K562 (cell line): ENCODE measurements at regions not wholly inside any gene's neighbourhood (a gene's known extent, or its start where the extent isn't known, plus 50 kb on each side); places are given as distances from the start of the nearest gene placed in this dataset.

Experiments
- BRF1 ChIP-seq: IDR thresholded peaks from 3 replicates; pipeline ENCODE4 v1.6.1; 2011; ENCODE audit warnings: borderline replicate concordance, mild to moderate bottlenecking; ENCODE audit not compliant: insufficient read length; ENCODE audit errors: extremely low read depth
- TF ChIP-seq, protein P1 (sequence below): fragments of 200-600 bp; sonication (generic); IDR thresholded peaks from one replicate; pipeline ENCODE4 v1.6.1; 2012; ENCODE audit warnings: mild to moderate bottlenecking, low read depth, low read length, inconsistent platforms
- TF ChIP-seq, protein P2 (sequence below): fragments of 150-350 bp; IDR thresholded peaks from 2 replicates; pipeline ENCODE4 v1.6.1; 2014; ENCODE audit warnings: low read depth, mild to moderate bottlenecking, low read length, borderline replicate concordance
- TF ChIP-seq, protein P3 (sequence below), 2 experiments: fragments of 450-650 bp; formaldehyde crosslinking in 1 of 2; IDR thresholded peaks; 2 replicates each; pipeline versions ENCODE4 v1.4.0 to v1.6.1; 2014 to 2020; ENCODE audit warnings: mild to moderate bottlenecking in 2 of 2, borderline replicate concordance in 1 of 2, low read depth in 1 of 2

DNA sequence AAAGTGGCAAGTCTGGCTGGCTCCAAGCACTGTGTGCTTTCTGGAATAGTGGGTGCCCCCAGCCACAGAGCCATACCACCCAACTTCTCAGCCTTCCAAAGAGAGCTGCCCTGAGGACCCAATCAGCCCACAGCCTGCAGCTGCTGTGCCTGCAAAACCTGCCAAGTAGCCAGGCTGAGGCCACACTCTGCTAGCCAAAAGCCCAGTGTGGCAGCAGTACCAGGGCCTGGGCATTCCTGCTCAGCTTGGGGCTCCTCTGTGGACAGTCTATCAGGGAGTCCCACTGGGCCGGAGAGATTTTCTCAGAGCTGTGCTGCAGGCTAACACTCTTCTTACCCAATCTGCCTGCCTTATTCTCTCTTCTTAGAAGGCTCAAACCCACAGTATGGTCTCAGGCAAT lies 136.5 kb downstream of the TPRA1 start (continued):
- TF ChIP-seq, protein P1, sequence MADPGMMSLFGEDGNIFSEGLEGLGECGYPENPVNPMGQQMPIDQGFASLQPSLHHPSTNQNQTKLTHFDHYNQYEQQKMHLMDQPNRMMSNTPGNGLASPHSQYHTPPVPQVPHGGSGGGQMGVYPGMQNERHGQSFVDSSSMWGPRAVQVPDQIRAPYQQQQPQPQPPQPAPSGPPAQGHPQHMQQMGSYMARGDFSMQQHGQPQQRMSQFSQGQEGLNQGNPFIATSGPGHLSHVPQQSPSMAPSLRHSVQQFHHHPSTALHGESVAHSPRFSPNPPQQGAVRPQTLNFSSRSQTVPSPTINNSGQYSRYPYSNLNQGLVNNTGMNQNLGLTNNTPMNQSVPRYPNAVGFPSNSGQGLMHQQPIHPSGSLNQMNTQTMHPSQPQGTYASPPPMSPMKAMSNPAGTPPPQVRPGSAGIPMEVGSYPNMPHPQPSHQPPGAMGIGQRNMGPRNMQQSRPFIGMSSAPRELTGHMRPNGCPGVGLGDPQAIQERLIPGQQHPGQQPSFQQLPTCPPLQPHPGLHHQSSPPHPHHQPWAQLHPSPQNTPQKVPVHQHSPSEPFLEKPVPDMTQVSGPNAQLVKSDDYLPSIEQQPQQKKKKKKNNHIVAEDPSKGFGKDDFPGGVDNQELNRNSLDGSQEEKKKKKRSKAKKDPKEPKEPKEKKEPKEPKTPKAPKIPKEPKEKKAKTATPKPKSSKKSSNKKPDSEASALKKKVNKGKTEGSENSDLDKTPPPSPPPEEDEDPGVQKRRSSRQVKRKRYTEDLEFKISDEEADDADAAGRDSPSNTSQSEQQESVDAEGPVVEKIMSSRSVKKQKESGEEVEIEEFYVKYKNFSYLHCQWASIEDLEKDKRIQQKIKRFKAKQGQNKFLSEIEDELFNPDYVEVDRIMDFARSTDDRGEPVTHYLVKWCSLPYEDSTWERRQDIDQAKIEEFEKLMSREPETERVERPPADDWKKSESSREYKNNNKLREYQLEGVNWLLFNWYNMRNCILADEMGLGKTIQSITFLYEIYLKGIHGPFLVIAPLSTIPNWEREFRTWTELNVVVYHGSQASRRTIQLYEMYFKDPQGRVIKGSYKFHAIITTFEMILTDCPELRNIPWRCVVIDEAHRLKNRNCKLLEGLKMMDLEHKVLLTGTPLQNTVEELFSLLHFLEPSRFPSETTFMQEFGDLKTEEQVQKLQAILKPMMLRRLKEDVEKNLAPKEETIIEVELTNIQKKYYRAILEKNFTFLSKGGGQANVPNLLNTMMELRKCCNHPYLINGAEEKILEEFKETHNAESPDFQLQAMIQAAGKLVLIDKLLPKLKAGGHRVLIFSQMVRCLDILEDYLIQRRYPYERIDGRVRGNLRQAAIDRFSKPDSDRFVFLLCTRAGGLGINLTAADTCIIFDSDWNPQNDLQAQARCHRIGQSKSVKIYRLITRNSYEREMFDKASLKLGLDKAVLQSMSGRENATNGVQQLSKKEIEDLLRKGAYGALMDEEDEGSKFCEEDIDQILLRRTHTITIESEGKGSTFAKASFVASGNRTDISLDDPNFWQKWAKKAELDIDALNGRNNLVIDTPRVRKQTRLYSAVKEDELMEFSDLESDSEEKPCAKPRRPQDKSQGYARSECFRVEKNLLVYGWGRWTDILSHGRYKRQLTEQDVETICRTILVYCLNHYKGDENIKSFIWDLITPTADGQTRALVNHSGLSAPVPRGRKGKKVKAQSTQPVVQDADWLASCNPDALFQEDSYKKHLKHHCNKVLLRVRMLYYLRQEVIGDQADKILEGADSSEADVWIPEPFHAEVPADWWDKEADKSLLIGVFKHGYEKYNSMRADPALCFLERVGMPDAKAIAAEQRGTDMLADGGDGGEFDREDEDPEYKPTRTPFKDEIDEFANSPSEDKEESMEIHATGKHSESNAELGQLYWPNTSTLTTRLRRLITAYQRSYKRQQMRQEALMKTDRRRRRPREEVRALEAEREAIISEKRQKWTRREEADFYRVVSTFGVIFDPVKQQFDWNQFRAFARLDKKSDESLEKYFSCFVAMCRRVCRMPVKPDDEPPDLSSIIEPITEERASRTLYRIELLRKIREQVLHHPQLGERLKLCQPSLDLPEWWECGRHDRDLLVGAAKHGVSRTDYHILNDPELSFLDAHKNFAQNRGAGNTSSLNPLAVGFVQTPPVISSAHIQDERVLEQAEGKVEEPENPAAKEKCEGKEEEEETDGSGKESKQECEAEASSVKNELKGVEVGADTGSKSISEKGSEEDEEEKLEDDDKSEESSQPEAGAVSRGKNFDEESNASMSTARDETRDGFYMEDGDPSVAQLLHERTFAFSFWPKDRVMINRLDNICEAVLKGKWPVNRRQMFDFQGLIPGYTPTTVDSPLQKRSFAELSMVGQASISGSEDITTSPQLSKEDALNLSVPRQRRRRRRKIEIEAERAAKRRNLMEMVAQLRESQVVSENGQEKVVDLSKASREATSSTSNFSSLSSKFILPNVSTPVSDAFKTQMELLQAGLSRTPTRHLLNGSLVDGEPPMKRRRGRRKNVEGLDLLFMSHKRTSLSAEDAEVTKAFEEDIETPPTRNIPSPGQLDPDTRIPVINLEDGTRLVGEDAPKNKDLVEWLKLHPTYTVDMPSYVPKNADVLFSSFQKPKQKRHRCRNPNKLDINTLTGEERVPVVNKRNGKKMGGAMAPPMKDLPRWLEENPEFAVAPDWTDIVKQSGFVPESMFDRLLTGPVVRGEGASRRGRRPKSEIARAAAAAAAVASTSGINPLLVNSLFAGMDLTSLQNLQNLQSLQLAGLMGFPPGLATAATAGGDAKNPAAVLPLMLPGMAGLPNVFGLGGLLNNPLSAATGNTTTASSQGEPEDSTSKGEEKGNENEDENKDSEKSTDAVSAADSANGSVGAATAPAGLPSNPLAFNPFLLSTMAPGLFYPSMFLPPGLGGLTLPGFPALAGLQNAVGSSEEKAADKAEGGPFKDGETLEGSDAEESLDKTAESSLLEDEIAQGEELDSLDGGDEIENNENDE: no peak
- TF ChIP-seq BRF1: no peak
- TF ChIP-seq, protein P2, sequence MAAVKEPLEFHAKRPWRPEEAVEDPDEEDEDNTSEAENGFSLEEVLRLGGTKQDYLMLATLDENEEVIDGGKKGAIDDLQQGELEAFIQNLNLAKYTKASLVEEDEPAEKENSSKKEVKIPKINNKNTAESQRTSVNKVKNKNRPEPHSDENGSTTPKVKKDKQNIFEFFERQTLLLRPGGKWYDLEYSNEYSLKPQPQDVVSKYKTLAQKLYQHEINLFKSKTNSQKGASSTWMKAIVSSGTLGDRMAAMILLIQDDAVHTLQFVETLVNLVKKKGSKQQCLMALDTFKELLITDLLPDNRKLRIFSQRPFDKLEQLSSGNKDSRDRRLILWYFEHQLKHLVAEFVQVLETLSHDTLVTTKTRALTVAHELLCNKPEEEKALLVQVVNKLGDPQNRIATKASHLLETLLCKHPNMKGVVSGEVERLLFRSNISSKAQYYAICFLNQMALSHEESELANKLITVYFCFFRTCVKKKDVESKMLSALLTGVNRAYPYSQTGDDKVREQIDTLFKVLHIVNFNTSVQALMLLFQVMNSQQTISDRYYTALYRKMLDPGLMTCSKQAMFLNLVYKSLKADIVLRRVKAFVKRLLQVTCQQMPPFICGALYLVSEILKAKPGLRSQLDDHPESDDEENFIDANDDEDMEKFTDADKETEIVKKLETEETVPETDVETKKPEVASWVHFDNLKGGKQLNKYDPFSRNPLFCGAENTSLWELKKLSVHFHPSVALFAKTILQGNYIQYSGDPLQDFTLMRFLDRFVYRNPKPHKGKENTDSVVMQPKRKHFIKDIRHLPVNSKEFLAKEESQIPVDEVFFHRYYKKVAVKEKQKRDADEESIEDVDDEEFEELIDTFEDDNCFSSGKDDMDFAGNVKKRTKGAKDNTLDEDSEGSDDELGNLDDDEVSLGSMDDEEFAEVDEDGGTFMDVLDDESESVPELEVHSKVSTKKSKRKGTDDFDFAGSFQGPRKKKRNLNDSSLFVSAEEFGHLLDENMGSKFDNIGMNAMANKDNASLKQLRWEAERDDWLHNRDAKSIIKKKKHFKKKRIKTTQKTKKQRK: no peak
- TF ChIP-seq, protein P3, sequence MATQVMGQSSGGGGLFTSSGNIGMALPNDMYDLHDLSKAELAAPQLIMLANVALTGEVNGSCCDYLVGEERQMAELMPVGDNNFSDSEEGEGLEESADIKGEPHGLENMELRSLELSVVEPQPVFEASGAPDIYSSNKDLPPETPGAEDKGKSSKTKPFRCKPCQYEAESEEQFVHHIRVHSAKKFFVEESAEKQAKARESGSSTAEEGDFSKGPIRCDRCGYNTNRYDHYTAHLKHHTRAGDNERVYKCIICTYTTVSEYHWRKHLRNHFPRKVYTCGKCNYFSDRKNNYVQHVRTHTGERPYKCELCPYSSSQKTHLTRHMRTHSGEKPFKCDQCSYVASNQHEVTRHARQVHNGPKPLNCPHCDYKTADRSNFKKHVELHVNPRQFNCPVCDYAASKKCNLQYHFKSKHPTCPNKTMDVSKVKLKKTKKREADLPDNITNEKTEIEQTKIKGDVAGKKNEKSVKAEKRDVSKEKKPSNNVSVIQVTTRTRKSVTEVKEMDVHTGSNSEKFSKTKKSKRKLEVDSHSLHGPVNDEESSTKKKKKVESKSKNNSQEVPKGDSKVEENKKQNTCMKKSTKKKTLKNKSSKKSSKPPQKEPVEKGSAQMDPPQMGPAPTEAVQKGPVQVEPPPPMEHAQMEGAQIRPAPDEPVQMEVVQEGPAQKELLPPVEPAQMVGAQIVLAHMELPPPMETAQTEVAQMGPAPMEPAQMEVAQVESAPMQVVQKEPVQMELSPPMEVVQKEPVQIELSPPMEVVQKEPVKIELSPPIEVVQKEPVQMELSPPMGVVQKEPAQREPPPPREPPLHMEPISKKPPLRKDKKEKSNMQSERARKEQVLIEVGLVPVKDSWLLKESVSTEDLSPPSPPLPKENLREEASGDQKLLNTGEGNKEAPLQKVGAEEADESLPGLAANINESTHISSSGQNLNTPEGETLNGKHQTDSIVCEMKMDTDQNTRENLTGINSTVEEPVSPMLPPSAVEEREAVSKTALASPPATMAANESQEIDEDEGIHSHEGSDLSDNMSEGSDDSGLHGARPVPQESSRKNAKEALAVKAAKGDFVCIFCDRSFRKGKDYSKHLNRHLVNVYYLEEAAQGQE (IDR thresholded peaks at IDR 0.05; ENCODE audit: borderline replicate concordance): no peak
- TF ChIP-seq, protein P3 (CRISPR knock-in tag; IDR thresholded peaks at IDR 0.05; ENCODE audit: low read depth): no peak
